ENCODE measurements at regions not wholly inside any gene's neighbourhood (a gene's known extent, or its start where the extent isn't known, plus 50 kb on each side); places are given as distances from the start of the nearest gene placed in this dataset.

DNA sequence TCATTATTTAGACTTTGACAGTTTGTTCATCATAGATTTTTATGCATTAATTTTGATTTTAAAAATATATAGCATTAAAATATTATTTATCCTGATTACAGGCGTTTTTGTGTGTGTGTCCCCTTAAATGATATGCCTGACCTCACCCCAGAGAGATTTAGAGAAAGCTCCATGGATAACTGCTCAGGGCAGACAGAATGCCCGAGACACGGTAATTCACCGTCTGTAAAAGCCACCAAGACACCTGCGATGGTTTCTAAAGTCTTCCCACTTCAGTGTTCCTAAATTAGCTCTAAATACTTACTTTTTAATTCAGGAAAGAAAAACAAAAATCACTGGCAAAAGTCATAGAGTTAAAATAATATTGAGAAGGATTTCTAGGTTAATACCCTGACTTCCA lies 350.6 kb upstream of the RUNX1 start:
- TF ChIP-seq GATA2 (IDR thresholded peaks at IDR 0.05; ENCODE audit: low read depth, low read length) (no peak), GATA3 (IDR thresholded peaks at IDR 0.05; ENCODE audit: low read depth, low read length) (no peak)

All from SH-SY5Y (cell line).